Stimulated activated CD8-positive, alpha-beta memory T cell treated with anti-CD3 and anti-CD28 coated beads, Interleukin-4, amount 100 ng/mL, for 24 hours (primary cell): ENCODE measurements at regions not wholly inside any gene's neighbourhood (a gene's known extent, or its start where the extent isn't known, plus 50 kb on each side); places are given as distances from the start of the nearest gene placed in this dataset.

Source experiments
- DNase-seq: peaks from one replicate; pipeline ENCODE4 v3.0.0-alpha.2; 2020; ENCODE audit warnings: low read depth

- no peak for DNase-seq
Observed at GRCh38 chr16:26295625-26296304, 604.0 kb downstream of the HS3ST4 start.

GRCh38 chr16:26301516-26301915, 609.8 kb downstream of the HS3ST4 start:
- no peak for DNase-seq

- no peak for DNase-seq
Observed at GRCh38 chr16:26316683-26317464, 625.1 kb downstream of the HS3ST4 start.

- no peak for DNase-seq
Observed at GRCh38 chr16:26317885-26318284, 626.1 kb downstream of the HS3ST4 start.

GRCh38 chr16:26330654-26331053, 638.9 kb downstream of the HS3ST4 start:
- no peak for DNase-seq

- no peak for DNase-seq
Observed at GRCh38 chr16:26334218-26335111, 642.7 kb downstream of the HS3ST4 start.

- no peak for DNase-seq
Observed at GRCh38 chr16:26335236-26335853, 643.6 kb downstream of the HS3ST4 start.

GRCh38 chr16:26342621-26343020, 650.9 kb downstream of the HS3ST4 start:
- no peak for DNase-seq

GRCh38 chr16:26344240-26344776, 652.5 kb downstream of the HS3ST4 start:
- DNase-seq = no peak

- DNase-seq = no peak
Observed at GRCh38 chr16:26344976-26345375, 653.2 kb downstream of the HS3ST4 start.

GRCh38 chr16:26345966-26346365, 654.2 kb downstream of the HS3ST4 start:
- no peak for DNase-seq

GRCh38 chr16:26348095-26348494, 656.3 kb downstream of the HS3ST4 start:
- no peak for DNase-seq

GRCh38 chr16:26360867-26361266, 669.1 kb downstream of the HS3ST4 start:
- no peak for DNase-seq

GRCh38 chr16:26363581-26363980, 671.8 kb downstream of the HS3ST4 start:
- no peak for DNase-seq

GRCh38 chr16:26365161-26365940, 673.6 kb downstream of the HS3ST4 start:
- DNase-seq = no peak

- no peak for DNase-seq
Observed at GRCh38 chr16:26371349-26371869, 679.6 kb downstream of the HS3ST4 start.

GRCh38 chr16:26374279-26374925, 682.6 kb downstream of the HS3ST4 start:
- no peak for DNase-seq

- DNase-seq = no peak
Observed at GRCh38 chr16:26382586-26382985, 684.1 kb upstream of the C16orf82 start.

- no peak for DNase-seq
Observed at GRCh38 chr16:26386096-26386495, 680.6 kb upstream of the C16orf82 start.

GRCh38 chr16:26391833-26392232, 674.9 kb upstream of the C16orf82 start:
- no peak for DNase-seq
